ENCODE measurements at regions not wholly inside any gene's neighbourhood (a gene's known extent, or its start where the extent isn't known, plus 50 kb on each side); places are given as distances from the start of the nearest gene placed in this dataset.
A peak's percentile ranks its signal among the peaks of the same experiment; 100 is the strongest.

GRCh38 chr15:39106950-39107349 lies 473.9 kb upstream of the THBS1 start:
- peak; percentile 47; the same call in 2 of the 3 replicates for ATAC-seq
- TF ChIP-seq BACH2 (CRISPR knock-in tag; IDR thresholded peaks at IDR 0.05; ENCODE audit: borderline replicate concordance) (no peak), ZFP3 (CRISPR knock-in tag; IDR thresholded peaks at IDR 0.05) (no peak), ZNF565 (CRISPR knock-in tag; conservative IDR thresholded peaks at IDR 0.05; ENCODE audit: low read depth) (no peak), ISL1 (CRISPR knock-in tag; IDR thresholded peaks at IDR 0.05) (no peak), TCF4 (CRISPR knock-in tag; IDR thresholded peaks at IDR 0.05; ENCODE audit: borderline replicate concordance) (0 out of 2 replicates have a peak, but pooled peaks have one; percentile 19), OSR1 (CRISPR knock-in tag; IDR thresholded peaks at IDR 0.05) (no peak)
- TF ChIP-seq, protein P1, sequence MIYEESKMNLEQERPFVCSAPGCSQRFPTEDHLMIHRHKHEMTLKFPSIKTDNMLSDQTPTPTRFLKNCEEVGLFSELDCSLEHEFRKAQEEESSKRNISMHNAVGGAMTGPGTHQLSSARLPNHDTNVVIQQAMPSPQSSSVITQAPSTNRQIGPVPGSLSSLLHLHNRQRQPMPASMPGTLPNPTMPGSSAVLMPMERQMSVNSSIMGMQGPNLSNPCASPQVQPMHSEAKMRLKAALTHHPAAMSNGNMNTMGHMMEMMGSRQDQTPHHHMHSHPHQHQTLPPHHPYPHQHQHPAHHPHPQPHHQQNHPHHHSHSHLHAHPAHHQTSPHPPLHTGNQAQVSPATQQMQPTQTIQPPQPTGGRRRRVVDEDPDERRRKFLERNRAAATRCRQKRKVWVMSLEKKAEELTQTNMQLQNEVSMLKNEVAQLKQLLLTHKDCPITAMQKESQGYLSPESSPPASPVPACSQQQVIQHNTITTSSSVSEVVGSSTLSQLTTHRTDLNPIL (CRISPR knock-in tag; IDR thresholded peaks at IDR 0.05; ENCODE audit: low read depth) = no peak

GRCh38 chr15:39108021-39108420 lies 472.9 kb upstream of the THBS1 start:
- ATAC-seq = no peak
- TF ChIP-seq ZC3H10 (CRISPR knock-in tag; IDR thresholded peaks at IDR 0.05) = no peak
- TF ChIP-seq SNAI2 (CRISPR knock-in tag; IDR thresholded peaks at IDR 0.05) = no peak
- TF ChIP-seq, protein P2, sequence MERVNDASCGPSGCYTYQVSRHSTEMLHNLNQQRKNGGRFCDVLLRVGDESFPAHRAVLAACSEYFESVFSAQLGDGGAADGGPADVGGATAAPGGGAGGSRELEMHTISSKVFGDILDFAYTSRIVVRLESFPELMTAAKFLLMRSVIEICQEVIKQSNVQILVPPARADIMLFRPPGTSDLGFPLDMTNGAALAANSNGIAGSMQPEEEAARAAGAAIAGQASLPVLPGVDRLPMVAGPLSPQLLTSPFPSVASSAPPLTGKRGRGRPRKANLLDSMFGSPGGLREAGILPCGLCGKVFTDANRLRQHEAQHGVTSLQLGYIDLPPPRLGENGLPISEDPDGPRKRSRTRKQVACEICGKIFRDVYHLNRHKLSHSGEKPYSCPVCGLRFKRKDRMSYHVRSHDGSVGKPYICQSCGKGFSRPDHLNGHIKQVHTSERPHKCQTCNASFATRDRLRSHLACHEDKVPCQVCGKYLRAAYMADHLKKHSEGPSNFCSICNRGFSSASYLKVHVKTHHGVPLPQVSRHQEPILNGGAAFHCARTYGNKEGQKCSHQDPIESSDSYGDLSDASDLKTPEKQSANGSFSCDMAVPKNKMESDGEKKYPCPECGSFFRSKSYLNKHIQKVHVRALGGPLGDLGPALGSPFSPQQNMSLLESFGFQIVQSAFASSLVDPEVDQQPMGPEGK (CRISPR knock-in tag; IDR thresholded peaks at IDR 0.05; ENCODE audit: borderline replicate concordance) = no peak
- TF ChIP-seq, protein P3, sequence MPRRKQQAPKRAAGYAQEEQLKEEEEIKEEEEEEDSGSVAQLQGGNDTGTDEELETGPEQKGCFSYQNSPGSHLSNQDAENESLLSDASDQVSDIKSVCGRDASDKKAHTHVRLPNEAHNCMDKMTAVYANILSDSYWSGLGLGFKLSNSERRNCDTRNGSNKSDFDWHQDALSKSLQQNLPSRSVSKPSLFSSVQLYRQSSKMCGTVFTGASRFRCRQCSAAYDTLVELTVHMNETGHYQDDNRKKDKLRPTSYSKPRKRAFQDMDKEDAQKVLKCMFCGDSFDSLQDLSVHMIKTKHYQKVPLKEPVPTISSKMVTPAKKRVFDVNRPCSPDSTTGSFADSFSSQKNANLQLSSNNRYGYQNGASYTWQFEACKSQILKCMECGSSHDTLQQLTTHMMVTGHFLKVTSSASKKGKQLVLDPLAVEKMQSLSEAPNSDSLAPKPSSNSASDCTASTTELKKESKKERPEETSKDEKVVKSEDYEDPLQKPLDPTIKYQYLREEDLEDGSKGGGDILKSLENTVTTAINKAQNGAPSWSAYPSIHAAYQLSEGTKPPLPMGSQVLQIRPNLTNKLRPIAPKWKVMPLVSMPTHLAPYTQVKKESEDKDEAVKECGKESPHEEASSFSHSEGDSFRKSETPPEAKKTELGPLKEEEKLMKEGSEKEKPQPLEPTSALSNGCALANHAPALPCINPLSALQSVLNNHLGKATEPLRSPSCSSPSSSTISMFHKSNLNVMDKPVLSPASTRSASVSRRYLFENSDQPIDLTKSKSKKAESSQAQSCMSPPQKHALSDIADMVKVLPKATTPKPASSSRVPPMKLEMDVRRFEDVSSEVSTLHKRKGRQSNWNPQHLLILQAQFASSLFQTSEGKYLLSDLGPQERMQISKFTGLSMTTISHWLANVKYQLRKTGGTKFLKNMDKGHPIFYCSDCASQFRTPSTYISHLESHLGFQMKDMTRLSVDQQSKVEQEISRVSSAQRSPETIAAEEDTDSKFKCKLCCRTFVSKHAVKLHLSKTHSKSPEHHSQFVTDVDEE (CRISPR knock-in tag; IDR thresholded peaks at IDR 0.05) = no peak

- no peak for TF ChIP-seq RARB (CRISPR knock-in tag; IDR thresholded peaks at IDR 0.05)
- no peak for TF ChIP-seq PPARA (CRISPR knock-in tag; IDR thresholded peaks at IDR 0.05; ENCODE audit: borderline replicate concordance)
- no peak for ATAC-seq
Measured at GRCh38 chr15:39110336-39110735, 470.5 kb upstream of the THBS1 start.

DNA sequence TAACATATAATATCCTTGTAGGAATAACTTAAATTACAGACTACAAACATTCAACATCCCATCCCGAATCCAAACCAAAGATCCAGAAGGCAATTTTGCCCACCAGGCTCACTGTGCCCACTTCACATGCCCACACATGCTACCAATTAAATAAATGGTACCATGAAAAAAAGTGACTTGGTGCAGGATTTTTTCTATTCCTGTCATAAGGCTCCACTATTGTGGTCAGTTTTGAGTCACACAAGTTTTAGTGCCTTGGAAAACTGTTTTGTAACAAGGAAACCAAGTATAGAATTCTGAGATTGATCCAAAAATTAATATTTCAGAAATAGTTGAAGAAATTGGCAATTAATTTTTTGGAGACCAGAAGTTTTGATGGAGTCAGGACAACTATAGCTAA lies 470.1 kb upstream of the THBS1 start:
- no peak for ATAC-seq
- TF ChIP-seq GLIS3 (CRISPR knock-in tag; IDR thresholded peaks at IDR 0.05) (no peak), OSR1 (CRISPR knock-in tag; IDR thresholded peaks at IDR 0.05) (no peak), PPARA (CRISPR knock-in tag; IDR thresholded peaks at IDR 0.05; ENCODE audit: borderline replicate concordance) (no peak)

DNA sequence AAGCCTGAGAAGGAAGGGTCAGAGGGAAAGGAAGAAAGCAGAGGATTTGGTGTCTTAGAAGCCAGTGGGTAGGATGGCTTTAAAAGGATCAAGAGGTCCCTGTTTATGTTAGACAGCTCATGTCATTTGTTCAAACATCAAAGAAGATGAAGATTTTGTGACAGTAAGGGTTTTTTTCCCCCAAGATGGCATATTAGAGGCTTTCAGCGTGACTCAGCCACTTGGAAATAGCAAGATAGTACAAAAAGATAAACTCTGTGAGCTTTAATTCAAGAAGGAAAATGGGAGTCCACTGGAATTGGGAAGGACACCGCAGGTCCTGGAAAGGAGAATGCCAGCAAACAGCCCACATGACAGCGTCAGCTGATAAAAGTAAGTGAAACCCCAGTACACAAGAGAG lies 467.1 kb upstream of the THBS1 start:
- no peak for ATAC-seq

GRCh38 chr15:39114690-39115378 lies 466.0 kb upstream of the THBS1 start:
- no peak for ATAC-seq
- TF ChIP-seq ISL1 (CRISPR knock-in tag; IDR thresholded peaks at IDR 0.05) (no peak), RARB (CRISPR knock-in tag; IDR thresholded peaks at IDR 0.05) (no peak), TCF4 (CRISPR knock-in tag; IDR thresholded peaks at IDR 0.05; ENCODE audit: borderline replicate concordance) (no peak), SNAI2 (CRISPR knock-in tag; IDR thresholded peaks at IDR 0.05) (no peak)
- TF ChIP-seq, protein P3 (CRISPR knock-in tag; IDR thresholded peaks at IDR 0.05) = no peak
- TF ChIP-seq, protein P2 (CRISPR knock-in tag; IDR thresholded peaks at IDR 0.05; ENCODE audit: borderline replicate concordance) = no peak

More for the DNA sequence above, 467.1 kb upstream of the THBS1 start:
- TF ChIP-seq, protein P4, sequence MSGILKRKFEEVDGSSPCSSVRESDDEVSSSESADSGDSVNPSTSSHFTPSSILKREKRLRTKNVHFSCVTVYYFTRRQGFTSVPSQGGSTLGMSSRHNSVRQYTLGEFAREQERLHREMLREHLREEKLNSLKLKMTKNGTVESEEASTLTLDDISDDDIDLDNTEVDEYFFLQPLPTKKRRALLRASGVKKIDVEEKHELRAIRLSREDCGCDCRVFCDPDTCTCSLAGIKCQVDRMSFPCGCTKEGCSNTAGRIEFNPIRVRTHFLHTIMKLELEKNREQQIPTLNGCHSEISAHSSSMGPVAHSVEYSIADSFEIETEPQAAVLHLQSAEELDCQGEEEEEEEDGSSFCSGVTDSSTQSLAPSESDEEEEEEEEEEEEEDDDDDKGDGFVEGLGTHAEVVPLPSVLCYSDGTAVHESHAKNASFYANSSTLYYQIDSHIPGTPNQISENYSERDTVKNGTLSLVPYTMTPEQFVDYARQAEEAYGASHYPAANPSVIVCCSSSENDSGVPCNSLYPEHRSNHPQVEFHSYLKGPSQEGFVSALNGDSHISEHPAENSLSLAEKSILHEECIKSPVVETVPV (CRISPR knock-in tag; IDR thresholded peaks at IDR 0.05) = no peak
- no peak for TF ChIP-seq ZNF565 (CRISPR knock-in tag; conservative IDR thresholded peaks at IDR 0.05; ENCODE audit: low read depth)
- TF ChIP-seq ZNF8 (CRISPR knock-in tag; IDR thresholded peaks at IDR 0.05) = no peak
- no peak for TF ChIP-seq ZFP30 (CRISPR knock-in tag; IDR thresholded peaks at IDR 0.05)
- TF ChIP-seq CSDC2 (CRISPR knock-in tag; IDR thresholded peaks at IDR 0.05) = no peak
